Activated CD8-positive, alpha-beta memory T cell treated with anti-CD3 and anti-CD28 coated beads for 4 hours (primary cell): ENCODE measurements at regions not wholly inside any gene's neighbourhood (a gene's known extent, or its start where the extent isn't known, plus 50 kb on each side); places are given as distances from the start of the nearest gene placed in this dataset.

Experiments
- DNase-seq, 2 donors: peaks; one replicate each; pipeline ENCODE4 v3.0.0-alpha.2; 2020; ENCODE audit warnings: low read depth in 2 of 2

DNA sequence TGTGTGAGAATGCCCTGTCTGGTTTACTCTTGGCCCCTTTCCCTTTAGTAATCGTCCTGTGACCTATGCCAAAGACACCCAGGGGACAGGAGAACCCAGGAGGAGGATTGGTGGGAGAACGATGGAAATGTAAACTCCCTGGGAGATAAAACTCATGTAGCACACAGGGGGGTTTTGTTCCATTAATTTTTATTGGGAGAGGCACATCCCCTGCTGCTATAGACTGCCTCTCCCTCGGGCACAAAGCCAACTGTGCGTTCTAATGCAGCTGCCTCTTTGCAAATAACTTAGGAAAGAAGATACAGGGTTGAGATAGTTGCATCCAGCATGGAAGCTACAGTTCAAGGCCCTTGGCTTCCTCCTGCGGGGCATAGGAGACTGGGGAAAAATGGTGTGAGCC lies 489.6 kb downstream of the SLC4A3 start:
- DNase-seq = no peak

DNA sequence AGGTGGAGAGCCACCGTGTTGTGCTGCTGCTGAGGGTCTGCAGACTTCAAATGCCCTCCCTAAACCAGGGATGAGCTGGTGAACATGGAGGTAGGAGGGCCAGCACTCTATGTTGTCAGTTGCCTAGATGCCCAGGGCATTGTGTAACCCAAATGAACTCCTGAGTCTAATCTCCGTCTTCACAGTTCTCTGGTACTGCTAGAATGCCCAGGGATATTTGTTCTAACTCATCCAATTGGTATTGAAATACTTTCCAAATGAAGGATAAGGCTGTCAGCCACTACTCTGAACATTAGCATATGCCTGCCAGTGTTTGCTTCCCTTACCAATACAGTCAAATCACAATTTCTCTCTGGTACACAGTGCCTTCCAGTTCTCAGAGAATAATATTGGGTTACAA lies 492.6 kb downstream of the SLC4A3 start:
- no peak for DNase-seq

DNA sequence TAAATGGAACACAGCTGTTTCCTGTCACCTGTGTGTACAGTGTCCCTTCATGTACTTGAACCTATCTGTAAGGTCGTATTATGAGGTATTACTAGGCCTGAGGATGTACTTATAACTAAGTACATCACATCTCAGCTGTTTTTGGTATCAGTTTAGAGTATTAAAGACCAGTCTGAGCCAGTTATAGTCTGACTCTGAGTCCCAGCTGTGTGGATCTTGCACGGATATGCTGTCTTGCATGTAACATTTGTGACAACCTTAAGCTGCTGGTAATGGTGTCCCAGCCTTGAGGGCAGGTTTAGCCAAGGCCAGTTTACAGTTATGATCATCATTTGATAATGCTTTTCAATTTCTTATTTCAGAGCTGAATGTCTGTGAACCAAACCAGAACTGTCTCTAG lies 496.3 kb downstream of the SLC4A3 start:
- no peak for DNase-seq

DNA sequence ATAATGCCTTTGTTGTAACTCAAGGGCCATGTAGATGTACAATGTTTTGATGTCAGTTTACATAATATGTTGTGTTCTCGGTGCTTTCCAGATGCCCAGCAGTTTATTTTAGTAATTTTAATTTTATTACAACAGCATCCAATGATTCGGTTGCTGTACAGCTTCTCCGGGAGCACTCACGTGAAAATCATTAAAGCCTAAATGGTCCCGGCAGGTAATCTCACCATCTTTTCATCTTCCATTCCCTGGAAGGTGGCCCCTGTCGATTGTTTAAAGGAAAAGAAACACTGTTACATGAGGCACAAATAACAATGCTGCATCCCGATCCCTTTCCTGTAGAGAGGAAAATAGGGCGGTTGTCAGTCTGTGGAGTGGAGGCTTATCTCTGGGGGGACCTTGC lies 498.1 kb downstream of the SLC4A3 start:
- DNase-seq = no peak

DNA sequence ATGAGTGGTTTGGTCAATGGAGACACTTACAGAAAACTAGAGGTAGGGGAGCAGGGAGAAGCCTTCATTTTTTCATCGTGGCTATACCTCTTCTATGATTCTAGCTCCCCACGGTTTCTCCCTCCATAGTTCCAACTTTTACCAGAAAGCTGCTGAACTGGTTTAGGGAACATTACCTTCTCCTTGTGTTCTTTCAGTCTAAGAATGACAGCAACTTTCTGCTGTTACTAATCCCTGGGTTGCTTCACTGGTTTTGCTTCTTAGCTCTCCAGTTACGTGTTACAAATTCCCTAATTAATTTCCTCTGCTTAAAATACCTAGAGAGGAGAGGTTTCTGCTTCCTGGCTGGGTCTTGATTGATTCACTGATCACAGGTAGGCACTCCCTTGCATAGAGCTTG lies 499.9 kb downstream of the SLC4A3 start:
- DNase-seq = no peak

DNA sequence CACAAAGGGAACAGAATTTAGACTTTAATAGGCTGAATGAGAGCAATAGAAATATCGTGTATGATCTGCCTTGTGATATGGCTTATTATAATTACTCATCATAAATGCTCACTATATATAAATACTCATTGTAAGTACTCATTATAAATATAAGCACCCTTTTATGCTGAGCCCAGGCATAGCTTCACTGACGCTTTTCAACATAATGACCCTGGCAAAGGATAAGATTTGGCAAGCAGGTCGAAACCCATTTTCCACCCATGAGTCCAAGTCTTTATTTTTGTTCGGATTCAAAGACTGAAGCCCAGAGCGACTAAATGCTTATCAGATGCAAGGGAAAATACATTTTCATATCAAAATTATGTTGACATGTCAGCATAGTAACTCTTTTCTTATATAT lies 500.4 kb downstream of the SLC4A3 start:
- no peak for DNase-seq

DNA sequence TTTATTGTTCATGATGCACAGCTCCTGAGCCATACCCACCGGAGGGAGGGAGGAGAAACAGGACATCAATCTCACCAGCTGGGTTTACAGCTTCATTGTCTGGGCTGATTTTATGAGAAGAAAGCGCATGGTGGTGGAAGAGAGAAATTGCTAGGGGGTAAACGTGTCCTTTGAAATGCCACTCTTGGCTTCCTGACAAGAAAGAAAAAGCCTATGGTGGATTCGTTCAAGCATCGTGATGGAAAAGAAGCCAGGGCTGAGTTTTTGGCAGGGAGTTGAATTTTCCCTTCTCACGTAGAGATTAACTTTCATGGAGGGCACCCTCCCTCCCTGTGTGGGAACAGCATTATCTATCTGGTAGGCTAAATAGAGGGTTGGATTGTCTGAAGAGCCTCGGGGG lies 502.0 kb downstream of the SLC4A3 start:
- no peak for DNase-seq

DNA sequence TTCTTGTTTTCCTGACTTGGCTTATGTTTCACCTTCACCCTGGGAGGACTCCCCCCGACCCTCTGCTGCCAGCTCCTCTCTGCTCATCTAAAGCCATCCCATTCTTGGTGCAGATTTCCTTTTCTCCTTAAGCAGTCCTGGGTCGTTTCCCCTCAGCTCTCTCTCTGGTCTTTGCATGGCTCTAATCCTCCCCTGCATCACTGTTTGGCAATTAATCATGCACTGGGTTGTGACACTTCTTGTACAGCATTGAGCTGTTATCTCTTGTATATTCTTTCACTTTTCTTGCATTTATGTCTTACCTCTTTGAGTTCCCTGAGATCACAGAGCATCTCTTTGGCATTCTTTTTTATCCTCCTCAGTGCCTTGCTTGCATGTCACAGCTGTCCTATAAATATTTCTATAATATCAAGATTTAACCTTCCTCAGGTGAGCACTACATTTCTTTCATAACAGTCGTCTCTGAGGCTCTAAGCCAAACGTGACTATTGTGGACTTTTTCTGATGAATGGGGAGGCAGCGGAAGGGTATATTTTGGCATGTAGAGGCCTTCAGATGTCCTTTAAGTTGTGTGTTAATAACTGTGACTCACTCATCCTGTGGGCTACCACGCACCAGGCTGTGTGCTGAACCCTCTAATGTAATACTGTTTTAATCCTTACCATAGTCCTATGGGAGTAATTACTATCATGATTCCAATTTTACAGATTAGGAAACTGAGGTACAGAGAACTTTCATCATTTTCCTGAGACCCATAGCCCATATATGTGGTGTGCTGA lies 507.5 kb downstream of the SLC4A3 start:
- no peak for DNase-seq

DNA sequence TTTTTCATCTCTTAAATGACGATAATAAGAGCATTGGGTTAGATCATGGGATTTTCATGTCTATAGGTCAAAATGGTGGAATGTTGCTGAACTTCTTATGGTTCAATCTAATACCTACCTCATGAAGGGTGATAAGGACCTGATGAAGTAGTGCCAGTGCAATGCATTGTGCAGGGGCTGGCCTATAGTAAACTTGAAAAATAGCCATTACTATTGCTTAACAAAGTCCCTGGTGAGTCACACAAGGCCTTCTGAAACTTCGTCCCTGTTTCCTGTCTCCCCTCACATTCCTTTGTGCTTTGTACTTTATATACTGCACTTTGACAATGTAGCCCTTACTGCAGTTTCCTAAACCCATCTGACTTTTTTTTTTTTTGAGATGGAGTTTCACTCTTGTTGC lies 515.9 kb downstream of the SLC4A3 start:
- DNase-seq = no peak

DNA sequence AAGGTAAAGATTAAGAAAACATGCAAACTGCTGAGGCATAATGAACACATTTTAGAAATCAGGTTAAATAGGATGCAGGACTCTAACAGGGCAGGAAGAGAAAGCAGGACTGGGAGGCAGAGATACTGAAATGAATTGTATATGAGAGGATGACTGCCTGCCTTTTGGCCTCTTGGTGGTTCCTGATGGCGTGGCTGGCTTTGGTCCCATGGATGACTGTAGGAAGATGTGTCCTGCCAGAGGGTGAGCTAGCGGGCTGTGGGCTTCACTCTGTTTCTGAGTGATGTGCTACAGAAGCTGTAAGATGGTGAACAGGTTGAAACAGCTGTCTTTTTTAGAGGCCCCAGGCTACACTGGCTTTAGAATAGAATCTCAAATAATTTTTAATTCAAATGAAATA lies 517.0 kb downstream of the SLC4A3 start:
- DNase-seq = no peak

DNA sequence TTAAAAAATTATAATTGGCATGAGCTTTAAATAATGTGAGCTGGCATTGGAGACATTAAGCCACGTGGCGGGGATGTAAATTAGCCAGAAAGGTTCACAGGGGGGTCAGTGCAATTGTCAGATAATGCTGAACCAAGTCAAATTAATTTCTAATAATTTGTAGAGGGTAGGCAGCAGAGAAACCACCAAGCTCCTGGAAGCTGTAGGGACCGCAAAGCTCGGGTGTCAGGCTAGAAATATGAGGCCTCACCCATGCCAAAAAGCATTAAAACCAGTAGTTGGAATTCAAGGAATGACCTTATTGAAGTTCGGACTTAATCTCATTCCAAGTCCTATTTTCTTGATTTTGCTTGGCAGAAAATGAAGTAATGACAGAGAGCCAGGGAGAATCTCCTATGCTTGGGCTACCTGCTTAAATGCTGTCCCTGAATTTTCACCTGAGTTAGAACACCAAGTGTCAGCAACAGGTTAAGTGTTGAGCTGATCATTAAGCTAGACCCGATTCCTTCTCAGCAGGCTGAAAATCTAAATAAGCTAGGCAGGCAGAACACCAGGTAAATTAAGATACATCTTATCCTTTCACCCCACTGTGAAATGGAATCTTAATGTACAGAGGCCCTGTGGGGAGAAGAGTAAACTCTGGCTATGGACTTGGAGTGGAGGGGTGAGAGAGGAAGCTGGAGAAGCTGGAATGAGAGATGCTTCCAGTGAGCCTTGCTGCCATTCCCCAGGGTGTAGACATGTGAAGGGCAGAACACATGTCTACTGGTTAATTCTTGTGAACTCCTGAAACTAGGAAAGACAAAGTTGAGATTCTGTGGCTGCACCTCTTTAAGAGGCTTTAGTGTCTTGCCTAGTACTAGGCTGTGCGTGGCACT lies 520.0 kb downstream of the SLC4A3 start:
- no peak for DNase-seq

DNA sequence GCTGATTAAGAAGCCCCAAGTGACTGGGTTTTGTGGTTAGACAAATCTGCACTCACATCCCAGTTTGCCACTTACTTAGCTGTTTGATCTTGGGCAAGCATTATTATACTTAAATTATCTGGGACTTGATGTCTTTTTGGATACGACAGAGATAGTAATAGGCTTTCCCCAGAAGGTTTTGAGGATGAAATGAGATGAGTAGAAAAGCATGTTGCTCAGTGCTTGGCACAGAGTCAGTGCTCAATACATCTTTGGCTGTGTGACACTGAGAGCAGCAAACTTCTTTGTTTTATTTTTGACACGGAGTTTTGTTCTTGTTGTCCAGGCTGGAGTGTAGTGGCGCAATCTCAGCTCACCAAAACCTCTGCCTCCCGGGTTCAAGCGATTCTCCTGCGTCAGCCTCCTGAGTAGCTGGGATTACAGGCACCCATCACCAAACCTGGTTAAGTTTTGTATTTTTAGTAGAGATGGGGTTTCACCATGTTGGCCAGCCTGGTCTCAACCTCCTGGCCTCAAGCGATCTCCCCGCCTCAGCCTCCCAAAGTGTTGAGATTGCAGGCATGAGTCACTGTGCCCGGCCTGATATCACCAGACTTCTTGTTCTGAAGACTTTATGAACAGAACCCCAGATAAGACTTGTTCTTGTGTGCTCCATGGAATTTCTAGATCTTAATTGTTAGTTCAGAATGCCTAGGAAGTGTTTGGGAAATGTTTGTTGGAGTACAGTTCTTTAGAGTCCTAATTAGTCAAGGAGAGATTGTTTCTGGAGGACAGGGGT lies 521.2 kb downstream of the SLC4A3 start:
- DNase-seq = no peak

DNA sequence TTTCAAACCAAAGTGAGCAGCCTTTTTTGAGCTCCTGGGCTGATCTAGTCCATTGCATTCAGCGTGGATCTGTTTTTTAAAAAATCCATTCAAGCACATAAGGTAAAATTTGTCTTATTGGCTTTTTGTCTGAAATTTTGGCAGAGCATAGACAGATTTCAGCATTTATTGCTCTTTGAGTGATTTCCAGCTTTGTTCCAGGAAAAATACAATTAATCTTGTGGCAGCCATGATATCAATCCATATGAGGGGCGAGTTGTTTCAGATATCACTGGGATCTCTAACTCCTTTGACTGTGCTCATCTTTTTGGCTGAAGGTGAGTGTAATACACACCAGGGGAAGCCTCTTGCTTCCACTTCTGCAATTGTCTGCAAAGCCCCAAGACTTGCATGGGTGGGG lies 523.9 kb downstream of the SLC4A3 start:
- no peak for DNase-seq

DNA sequence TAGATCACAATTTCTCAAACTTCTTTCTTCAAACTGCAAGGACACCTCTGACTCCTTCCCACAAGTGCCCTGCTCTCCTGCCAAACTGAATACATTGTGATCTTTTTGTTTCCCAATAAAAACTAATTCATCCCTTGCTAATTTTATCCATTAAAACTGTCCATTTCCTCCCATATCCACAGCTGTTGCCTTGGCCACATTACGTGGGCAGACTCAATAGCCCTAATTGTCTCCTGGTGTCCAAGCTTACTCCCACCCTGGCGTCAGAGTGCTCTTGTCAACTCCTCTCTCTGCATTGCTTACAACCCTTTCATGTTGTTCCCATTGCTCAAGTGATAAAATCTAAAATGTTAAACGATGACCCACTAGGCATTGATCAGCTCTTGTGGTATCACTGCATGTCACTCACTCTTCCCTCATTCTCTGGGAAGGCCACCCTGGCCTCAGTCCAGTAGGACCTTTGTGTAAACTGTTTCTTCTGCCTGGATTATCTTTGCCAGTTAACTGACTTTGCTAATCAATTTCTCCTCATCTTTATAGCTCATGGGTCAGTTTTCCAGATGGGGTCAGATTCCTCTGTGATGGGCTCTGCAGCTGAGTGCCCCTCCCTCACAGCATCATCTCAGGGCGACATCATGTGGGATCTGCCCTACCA lies 525.0 kb downstream of the SLC4A3 start:
- DNase-seq = no peak

DNA sequence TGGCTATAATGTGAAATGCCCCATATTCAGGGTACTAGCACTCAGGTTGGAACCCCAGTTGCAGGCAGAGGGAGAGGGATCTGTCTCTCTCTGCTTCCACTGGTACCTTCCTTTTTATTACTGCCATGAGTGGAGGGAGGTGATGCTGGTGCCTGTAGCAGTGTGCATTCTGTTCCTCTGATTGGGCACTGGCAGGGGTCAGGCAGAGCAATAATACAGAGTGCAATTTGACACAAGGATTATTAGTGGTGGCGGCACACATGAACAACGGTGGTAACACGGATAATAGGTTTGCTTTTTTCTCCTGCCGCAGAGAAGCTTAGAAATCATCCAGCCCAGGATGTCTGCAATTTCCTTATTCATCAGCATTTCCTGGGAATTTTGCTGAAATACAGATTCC lies 525.7 kb downstream of the SLC4A3 start:
- DNase-seq = no peak

DNA sequence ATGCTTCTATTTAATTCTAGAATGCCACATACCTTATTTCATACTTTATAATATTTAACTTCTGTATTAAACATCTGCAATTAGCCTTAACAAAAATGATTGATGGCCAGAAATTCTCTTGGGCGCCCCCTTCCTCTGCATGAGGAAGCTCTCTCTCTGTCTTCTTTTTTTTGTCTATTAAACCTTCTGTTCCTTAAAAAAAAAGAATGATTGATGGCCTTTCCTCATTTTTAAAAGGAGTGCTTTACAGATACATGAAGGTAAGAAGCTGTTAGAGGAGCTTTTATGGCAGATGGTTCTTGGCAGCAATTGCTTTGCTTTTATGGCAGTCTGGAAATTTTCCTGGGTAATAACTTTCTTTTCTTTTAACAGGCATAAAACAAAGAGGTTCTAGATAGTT lies 526.9 kb downstream of the SLC4A3 start:
- DNase-seq = no peak

DNA sequence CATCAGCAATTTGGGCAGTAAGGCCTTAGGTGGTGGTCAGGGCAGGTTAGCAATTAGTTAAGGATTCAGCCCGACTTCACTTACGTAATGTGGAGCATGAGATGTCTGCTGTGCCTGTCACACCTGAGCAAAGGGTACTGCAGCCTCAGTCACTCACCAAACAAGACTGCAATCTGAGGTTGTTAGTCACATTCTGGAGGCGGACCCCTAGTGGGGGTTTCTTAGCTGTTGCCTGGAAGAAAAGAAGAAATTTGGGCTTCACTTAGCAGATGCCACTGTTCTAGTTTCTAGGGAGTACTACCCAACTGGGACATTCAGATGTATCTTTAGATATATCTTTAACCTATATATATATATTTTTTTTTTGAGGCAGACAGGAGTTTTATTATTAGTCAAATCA lies 529.9 kb downstream of the SLC4A3 start:
- no peak for DNase-seq

DNA sequence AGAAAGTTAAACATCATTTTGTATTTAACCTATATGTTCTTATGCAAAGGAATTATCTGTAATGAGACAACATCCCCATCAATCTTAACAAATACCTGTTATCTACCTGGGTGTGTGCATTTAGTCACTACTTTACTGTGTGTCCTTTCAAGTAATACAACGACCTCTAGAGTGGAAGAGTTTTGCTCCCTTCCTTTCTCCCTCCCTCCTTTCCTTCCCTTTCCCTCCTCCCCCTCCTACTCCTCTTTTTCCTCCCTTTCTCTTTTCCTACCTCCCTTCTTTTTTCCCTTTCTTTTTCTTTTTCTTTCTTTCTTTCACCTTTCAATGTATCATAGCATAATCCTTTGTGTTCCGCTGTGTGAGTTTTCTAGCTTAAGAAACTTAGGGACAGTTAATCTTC lies 532.3 kb downstream of the SLC4A3 start:
- no peak for DNase-seq

DNA sequence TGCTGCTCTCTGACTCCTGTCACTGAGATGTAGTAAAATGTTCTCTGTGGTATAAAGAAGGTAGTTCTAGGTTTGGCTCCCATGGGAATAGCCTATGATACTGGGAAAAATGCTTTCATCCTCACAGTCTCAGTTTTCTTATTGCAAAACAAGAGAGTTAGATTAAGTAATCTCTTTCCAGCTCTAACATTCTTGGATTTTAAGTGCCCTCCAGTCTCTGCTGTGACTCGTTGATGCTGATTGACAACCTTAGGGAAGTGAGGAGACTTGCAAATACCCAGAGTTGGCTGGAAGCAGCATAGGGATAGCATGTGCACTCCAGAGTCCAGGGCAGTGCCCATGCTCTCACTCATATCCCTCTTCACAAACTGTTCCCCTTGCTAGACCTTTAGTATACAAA lies 534.9 kb downstream of the SLC4A3 start:
- DNase-seq = no peak

DNA sequence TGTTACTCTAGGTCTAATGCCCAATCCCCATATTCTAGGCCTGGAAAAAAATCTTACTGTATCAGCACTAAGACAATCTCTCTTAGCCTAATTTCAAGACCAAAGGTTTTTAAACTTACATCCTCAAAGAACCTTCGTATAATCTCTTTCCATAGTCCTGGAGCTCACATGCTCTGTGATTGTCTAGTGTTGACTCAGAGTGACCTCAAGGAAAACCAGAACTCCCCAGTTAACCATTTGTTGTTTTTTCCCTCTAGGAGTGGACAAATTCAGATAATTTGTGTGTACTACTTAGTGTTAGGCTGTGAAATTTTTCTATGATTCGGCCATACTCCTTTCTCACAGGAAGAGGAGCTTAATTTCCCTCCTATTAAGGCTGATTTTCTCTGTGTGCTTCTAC lies 536.1 kb downstream of the SLC4A3 start:
- DNase-seq = no peak

DNA sequence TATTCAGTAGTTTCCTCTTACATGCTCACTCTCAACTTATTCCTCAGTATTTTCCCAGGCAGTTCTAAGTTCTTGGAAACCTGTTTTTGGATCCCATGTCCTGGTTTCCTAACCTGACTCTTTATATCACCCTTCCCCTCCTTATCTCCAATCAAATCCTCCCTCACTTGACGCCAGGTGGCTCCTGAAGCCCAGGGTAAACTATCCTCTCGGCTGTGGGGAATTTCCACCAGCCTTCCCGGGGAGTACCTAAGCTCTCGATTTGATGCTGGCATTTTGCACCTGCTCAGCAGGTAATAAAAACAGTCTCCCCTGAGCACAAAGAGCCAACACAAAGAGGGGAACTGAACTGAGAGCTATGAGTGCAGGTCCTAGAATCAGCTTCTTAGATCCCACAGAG lies 538.0 kb downstream of the SLC4A3 start:
- DNase-seq = no peak

DNA sequence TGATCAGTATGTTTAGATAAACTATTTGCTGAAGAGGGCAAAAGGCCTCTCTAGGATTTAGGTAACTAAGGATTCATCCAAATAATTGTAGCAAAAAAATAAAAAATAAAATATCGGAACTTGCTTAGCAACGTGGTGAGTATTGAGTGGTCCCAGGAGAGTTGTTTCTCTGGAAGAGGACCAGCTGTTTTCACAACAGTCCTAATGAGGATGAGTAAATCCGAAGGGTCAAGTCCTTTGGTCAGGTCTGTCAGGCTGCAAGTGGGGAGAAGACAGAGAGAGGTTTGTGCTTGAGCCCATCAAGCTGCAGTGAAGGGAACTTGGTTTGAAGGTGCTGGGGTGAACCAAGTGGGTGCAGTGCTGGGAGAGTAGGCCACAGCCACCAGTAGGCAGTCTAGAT lies 539.2 kb downstream of the SLC4A3 start:
- DNase-seq = no peak
